ENCODE measurements at regions not wholly inside any gene's neighbourhood (a gene's known extent, or its start where the extent isn't known, plus 50 kb on each side); places are given as distances from the start of the nearest gene placed in this dataset.

GRCh38 chr13:38564256-38565150 lies 122.4 kb upstream of the FREM2 start:
- Histone ChIP-seq H3K4me1 (no peaks in the 10 kb centered on the region), H3K27me3 (no peaks in the 10 kb centered on the region), H3K36me3 (no peaks in the 10 kb centered on the region), H3K4me3 (no peak overlapping the region), H3K27ac (no peak overlapping the region), H3K9me3 (no peaks in the 10 kb centered on the region)
- TF ChIP-seq POLR2A (IDR thresholded peaks at IDR 0.05) (no peak), CTCF (IDR thresholded peaks at IDR 0.05) (no peak), EP300 (IDR thresholded peaks at IDR 0.05) (no peak), POLR2AphosphoS5 (IDR thresholded peaks at IDR 0.05) (no peak)
- WGBS, 2 donors (ENCODE audit: low coverage in 1 of 2): 70 to 100% methylated on average over 1 to 7 of the region's 7 CpGs
- no peak for ATAC-seq

- ATAC-seq: no peak
- Histone ChIP-seq H3K4me1 (no peaks in the 10 kb centered on the region), H3K27ac (no peak overlapping the region), H3K4me3 (no peak overlapping the region), H3K36me3 (no peaks in the 10 kb centered on the region), H3K27me3 (no peaks in the 10 kb centered on the region), H3K9me3 (peaks cover 0 to 4% (median 0%) of the 10 kb centered on the region in 3 donors)
- no peak for TF ChIP-seq CTCF (IDR thresholded peaks at IDR 0.05)
- TF ChIP-seq POLR2A (IDR thresholded peaks at IDR 0.05): no peak
- TF ChIP-seq EP300 (IDR thresholded peaks at IDR 0.05): no peak
- no peak for TF ChIP-seq POLR2AphosphoS5 (IDR thresholded peaks at IDR 0.05)
- WGBS, 2 donors (ENCODE audit: low coverage in 1 of 2): 76 to 82% methylated on average over 1 to 4 of the region's 4 CpGs
These were observed 120.9 kb upstream of the FREM2 start for GRCh38 chr13:38566023-38566422.

- H3K27ac ChIP-seq: no peak overlapping the region
- H3K9me3 ChIP-seq: peaks cover 0 to 4% (median 0%) of the 10 kb centered on the region in 3 donors
- WGBS, 2 donors (ENCODE audit: low coverage in 1 of 2): 31 to 39% methylated on average over 2 to 3 of the region's 3 CpGs
- no peaks in the 10 kb centered on the region for H3K4me1 ChIP-seq
- no peaks in the 10 kb centered on the region for H3K27me3 ChIP-seq
- no peaks in the 10 kb centered on the region for H3K36me3 ChIP-seq
- no peak for TF ChIP-seq POLR2A (IDR thresholded peaks at IDR 0.05)
- no peak for TF ChIP-seq CTCF (IDR thresholded peaks at IDR 0.05)
- no peak for TF ChIP-seq POLR2AphosphoS5 (IDR thresholded peaks at IDR 0.05)
- no peak for TF ChIP-seq EP300 (IDR thresholded peaks at IDR 0.05)
- ATAC-seq: no peak
- no peak overlapping the region for H3K4me3 ChIP-seq
These were observed 120.4 kb upstream of the FREM2 start for GRCh38 chr13:38566519-38566918.

- no peak overlapping the region for H3K4me3 ChIP-seq
- ATAC-seq: no peak
- H3K27ac ChIP-seq: no peak overlapping the region
- no peaks in the 10 kb centered on the region for H3K36me3 ChIP-seq
- TF ChIP-seq CTCF (IDR thresholded peaks at IDR 0.05): no peak
- no peak for TF ChIP-seq EP300 (IDR thresholded peaks at IDR 0.05)
- no peak for TF ChIP-seq POLR2A (IDR thresholded peaks at IDR 0.05)
- TF ChIP-seq POLR2AphosphoS5 (IDR thresholded peaks at IDR 0.05): no peak
- H3K9me3 ChIP-seq: peaks cover 0 to 4% (median 0%) of the 10 kb centered on the region in 3 donors
- 95 to 100% methylated on average over 1 of the region's 1 CpG for WGBS, 2 donors (ENCODE audit: low coverage in 1 of 2)
- no peaks in the 10 kb centered on the region for H3K27me3 ChIP-seq
- H3K4me1 ChIP-seq: no peaks in the 10 kb centered on the region
These were observed 116.2 kb upstream of the FREM2 start for GRCh38 chr13:38570706-38571105.

GRCh38 chr13:38575427-38575826 lies 111.5 kb upstream of the FREM2 start:
- Histone ChIP-seq H3K27ac (no peak overlapping the region), H3K4me1 (no peaks in the 10 kb centered on the region), H3K27me3 (no peaks in the 10 kb centered on the region), H3K36me3 (no peaks in the 10 kb centered on the region), H3K9me3 (peaks cover 0 to 4% (median 0%) of the 10 kb centered on the region in 3 donors), H3K4me3 (no peak overlapping the region)
- no peak for ATAC-seq
- WGBS, 2 donors (ENCODE audit: low coverage in 1 of 2): 35 to 77% methylated on average over 2 of the region's 2 CpGs
- TF ChIP-seq CTCF (IDR thresholded peaks at IDR 0.05) (no peak), EP300 (IDR thresholded peaks at IDR 0.05) (no peak), POLR2A (IDR thresholded peaks at IDR 0.05) (no peak), POLR2AphosphoS5 (IDR thresholded peaks at IDR 0.05) (no peak)

All from gastroesophageal sphincter (tissue), 4 donors.